ENCODE measurements at regions not wholly inside any gene's neighbourhood (a gene's known extent, or its start where the extent isn't known, plus 50 kb on each side); places are given as distances from the start of the nearest gene placed in this dataset.

- Histone ChIP-seq H3K9ac (ENCODE audit: low read depth, low read length) (0 out of 2 replicates have a peak overlapping the region, but pooled peaks have one; percentile 40), H3K4me3 (ENCODE audit: low read depth in 1 of 2, low read length in 2 of 2) (no peak overlapping the region), H3K27ac (ENCODE audit: low read length) (peak overlapping the region; percentile 90), H3K79me2 (ENCODE audit: insufficient read depth, low read length) (peaks cover 8% of the 10 kb centered on the region; the same call in 1 of the 2 replicates), H3K36me3 (ENCODE audit: insufficient read depth, low read length) (no peaks in the 10 kb centered on the region), H2AFZ (ENCODE audit: low read depth, low read length) (no peak overlapping the region), H4K20me1 (ENCODE audit: insufficient read depth, low read length) (no peaks in the 10 kb centered on the region), H3K4me1 (ENCODE audit: insufficient read depth, low read length) (peaks cover 50% of the 10 kb centered on the region), H3K4me2 (ENCODE audit: insufficient read depth, low read length) (no peak overlapping the region), H3K27me3 (ENCODE audit: insufficient read depth, low read length, poor library complexity) (no peaks in the 10 kb centered on the region), H3K9me3 (ENCODE audit: insufficient read depth, low read length, severe bottlenecking) (no peaks in the 10 kb centered on the region)
- TF ChIP-seq EZH2 (IDR thresholded peaks at IDR 0.05; ENCODE audit: borderline replicate concordance, low read depth, low read length, severe bottlenecking) (no peak), CTCF (IDR thresholded peaks at IDR 0.05; ENCODE audit: borderline replicate concordance, extremely low read depth, low read length, poor library complexity, severe bottlenecking) (no peak)
- ATAC-seq (ENCODE audit: insufficient read depth, low read depth) (no peak), DNase-seq (no peak)
Measured at GRCh38 chr9:136596217-136596616, 50.4 kb upstream of the NOTCH1 start.

GRCh38 chr9:136595245-136596153 lies 49.7 kb upstream of the NOTCH1 start:
- Histone ChIP-seq H3K9ac (ENCODE audit: low read depth, low read length) (no peak overlapping the region), H3K4me2 (ENCODE audit: insufficient read depth, low read length) (no peak overlapping the region), H3K36me3 (ENCODE audit: insufficient read depth, low read length) (no peaks in the 10 kb centered on the region), H3K27ac (ENCODE audit: low read length) (peak overlapping the region; percentile 57), H3K79me2 (ENCODE audit: insufficient read depth, low read length) (peaks cover 3% of the 10 kb centered on the region; the same call in 1 of the 2 replicates), H4K20me1 (ENCODE audit: insufficient read depth, low read length) (no peaks in the 10 kb centered on the region), H3K9me3 (ENCODE audit: insufficient read depth, low read length, severe bottlenecking) (no peaks in the 10 kb centered on the region), H2AFZ (ENCODE audit: low read depth, low read length) (no peak overlapping the region), H3K4me1 (ENCODE audit: insufficient read depth, low read length) (peaks cover 44% of the 10 kb centered on the region), H3K4me3 (ENCODE audit: low read depth in 1 of 2, low read length in 2 of 2) (no peak overlapping the region), H3K27me3 (ENCODE audit: insufficient read depth, low read length, poor library complexity) (no peaks in the 10 kb centered on the region)
- ATAC-seq (ENCODE audit: insufficient read depth, low read depth), result no peak
- TF ChIP-seq CTCF (IDR thresholded peaks at IDR 0.05; ENCODE audit: borderline replicate concordance, extremely low read depth, low read length, poor library complexity, severe bottlenecking), result no peak
- TF ChIP-seq EZH2 (IDR thresholded peaks at IDR 0.05; ENCODE audit: borderline replicate concordance, low read depth, low read length, severe bottlenecking), result no peak
- no peak for DNase-seq
